ENCODE measurements at regions not wholly inside any gene's neighbourhood (a gene's known extent, or its start where the extent isn't known, plus 50 kb on each side); places are given as distances from the start of the nearest gene placed in this dataset.

DNA sequence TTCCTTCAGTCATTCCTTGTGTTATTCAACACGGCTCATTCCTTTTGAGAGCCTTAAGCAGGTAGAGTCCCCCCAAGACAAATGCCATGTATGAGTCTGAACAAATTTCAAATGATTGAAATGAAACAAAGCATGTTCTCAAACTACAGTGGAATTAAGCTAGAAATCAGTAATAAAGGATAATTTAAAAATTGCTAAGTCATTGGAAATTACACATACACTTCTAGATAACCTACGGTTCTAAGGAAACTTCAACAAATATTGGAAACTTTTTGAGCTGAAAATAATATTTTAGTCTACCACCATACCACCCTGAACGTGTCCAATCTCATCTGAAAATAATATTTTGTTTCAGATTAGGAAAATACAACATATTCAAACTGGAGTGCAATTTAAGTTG, 71.8 kb upstream of the UGP2 start:
- no peaks in the 10 kb centered on the region for H3K4me1 Mint-ChIP-seq
- TF ChIP-seq, protein P1, sequence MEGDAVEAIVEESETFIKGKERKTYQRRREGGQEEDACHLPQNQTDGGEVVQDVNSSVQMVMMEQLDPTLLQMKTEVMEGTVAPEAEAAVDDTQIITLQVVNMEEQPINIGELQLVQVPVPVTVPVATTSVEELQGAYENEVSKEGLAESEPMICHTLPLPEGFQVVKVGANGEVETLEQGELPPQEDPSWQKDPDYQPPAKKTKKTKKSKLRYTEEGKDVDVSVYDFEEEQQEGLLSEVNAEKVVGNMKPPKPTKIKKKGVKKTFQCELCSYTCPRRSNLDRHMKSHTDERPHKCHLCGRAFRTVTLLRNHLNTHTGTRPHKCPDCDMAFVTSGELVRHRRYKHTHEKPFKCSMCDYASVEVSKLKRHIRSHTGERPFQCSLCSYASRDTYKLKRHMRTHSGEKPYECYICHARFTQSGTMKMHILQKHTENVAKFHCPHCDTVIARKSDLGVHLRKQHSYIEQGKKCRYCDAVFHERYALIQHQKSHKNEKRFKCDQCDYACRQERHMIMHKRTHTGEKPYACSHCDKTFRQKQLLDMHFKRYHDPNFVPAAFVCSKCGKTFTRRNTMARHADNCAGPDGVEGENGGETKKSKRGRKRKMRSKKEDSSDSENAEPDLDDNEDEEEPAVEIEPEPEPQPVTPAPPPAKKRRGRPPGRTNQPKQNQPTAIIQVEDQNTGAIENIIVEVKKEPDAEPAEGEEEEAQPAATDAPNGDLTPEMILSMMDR (IDR thresholded peaks at IDR 0.05; ENCODE audit: unreplicated experiment in 3 of 3), result no peak
- H3K27ac Mint-ChIP-seq, result no peak overlapping the region
- no peaks in the 10 kb centered on the region for H3K36me3 Mint-ChIP-seq (ENCODE audit: low read depth)
- peaks cover 6% of the 10 kb centered on the region for H3K9me3 Mint-ChIP-seq
- H3K4me3 Mint-ChIP-seq, result no peak overlapping the region
- no peaks in the 10 kb centered on the region for H3K27me3 Mint-ChIP-seq (ENCODE audit: low read depth)

DNA sequence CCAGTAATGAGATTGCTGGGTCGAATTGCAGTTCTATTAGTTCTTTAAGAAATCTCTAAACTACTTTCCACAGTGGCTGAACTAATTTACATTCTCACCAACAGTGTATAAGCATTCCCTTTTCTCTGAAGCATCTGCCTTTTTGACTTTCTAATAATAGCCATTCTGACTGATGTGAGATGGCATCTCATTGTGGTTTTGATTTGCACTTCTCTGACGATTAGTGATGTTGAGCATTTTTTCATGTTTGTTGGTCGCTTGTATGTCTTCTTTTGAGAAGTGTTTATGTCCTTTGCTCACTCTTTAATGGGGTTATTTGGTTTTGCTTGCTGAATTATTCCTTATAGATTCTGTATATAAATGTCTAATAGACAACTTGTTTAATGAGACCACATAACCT, 69.6 kb upstream of the UGP2 start:
- TF ChIP-seq, protein P1 (IDR thresholded peaks at IDR 0.05; ENCODE audit: unreplicated experiment in 3 of 3), result no peak
- H3K36me3 Mint-ChIP-seq (ENCODE audit: low read depth), result no peaks in the 10 kb centered on the region
- H3K4me1 Mint-ChIP-seq, result no peaks in the 10 kb centered on the region
- no peak overlapping the region for H3K27ac Mint-ChIP-seq
- H3K4me3 Mint-ChIP-seq, result no peak overlapping the region
- no peaks in the 10 kb centered on the region for H3K27me3 Mint-ChIP-seq (ENCODE audit: low read depth)
- peaks cover 3% of the 10 kb centered on the region for H3K9me3 Mint-ChIP-seq

DNA sequence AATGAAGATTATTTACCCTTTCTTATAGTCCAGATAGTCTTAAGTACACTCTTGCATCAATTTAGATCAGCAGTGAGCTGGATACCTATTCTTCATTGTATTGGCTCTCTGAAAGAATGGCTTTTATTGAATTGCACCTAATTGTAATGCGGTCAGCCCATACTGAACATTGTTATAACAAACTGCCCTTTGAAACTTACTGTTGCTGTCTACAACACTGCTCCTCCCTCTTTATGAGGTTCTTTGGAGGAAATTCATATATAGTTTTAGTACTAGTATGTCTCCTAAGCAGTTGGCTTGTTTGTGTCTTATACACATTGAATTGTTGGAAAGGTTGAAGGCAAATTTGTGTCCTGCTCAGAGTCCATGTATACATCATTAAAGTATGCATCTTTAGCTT, 66.5 kb upstream of the UGP2 start:
- H3K27ac Mint-ChIP-seq, result no peak overlapping the region
- H3K4me1 Mint-ChIP-seq, result no peaks in the 10 kb centered on the region
- no peak overlapping the region for H3K4me3 Mint-ChIP-seq
- no peaks in the 10 kb centered on the region for H3K36me3 Mint-ChIP-seq (ENCODE audit: low read depth)
- H3K9me3 Mint-ChIP-seq, result no peaks in the 10 kb centered on the region
- TF ChIP-seq, protein P1 (IDR thresholded peaks at IDR 0.05; ENCODE audit: unreplicated experiment in 3 of 3), result no peak
- H3K27me3 Mint-ChIP-seq (ENCODE audit: low read depth), result no peaks in the 10 kb centered on the region

DNA sequence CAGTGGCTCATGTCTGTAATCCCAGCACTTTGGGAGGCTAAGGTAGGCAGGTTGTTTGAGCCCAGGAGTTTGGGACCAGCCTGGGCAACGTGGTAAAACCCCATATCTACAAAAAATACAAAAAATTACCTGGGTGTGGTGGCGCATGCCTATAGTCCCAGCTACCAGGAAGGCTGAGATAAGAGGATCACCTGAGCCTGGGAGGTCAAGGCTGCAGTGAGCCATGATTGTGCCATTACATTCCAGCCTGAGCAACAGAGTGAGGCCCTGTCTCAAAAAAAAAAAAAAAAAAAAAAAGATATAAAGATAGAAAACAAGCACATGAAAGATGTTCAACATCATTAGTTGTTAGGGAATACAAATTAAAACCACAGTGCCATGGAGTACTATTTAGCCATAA, 65.3 kb upstream of the UGP2 start:
- Mint-ChIP-seq H3K4me3 (no peak overlapping the region), H3K36me3 (ENCODE audit: low read depth) (no peaks in the 10 kb centered on the region), H3K27ac (no peak overlapping the region), H3K27me3 (ENCODE audit: low read depth) (no peaks in the 10 kb centered on the region), H3K4me1 (peaks cover 5% of the 10 kb centered on the region), H3K9me3 (no peaks in the 10 kb centered on the region)
- TF ChIP-seq, protein P1 (IDR thresholded peaks at IDR 0.05; ENCODE audit: unreplicated experiment in 3 of 3), result no peak

DNA sequence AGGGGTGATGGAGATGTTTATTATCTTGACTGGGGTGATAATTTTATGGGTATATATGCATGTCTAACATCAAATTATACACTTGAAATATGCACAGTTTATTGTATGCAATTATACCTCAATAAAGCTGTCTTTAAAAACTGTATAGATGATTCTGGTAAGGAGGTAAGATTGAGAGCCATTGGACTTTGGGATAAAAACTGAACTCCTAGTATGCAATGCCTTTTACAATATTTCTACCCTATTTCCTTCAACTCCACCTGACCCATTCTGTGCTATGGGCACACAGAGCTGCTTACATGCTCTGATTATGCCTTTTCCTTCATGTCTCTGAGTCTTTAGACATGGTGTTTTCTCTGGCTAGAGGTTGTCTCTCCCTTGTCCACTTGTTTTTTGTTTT, 63.9 kb upstream of the UGP2 start:
- no peak overlapping the region for H3K27ac Mint-ChIP-seq
- H3K27me3 Mint-ChIP-seq (ENCODE audit: low read depth), result no peaks in the 10 kb centered on the region
- TF ChIP-seq, protein P1 (IDR thresholded peaks at IDR 0.05; ENCODE audit: unreplicated experiment in 3 of 3), result no peak
- peaks cover 5% of the 10 kb centered on the region for H3K4me1 Mint-ChIP-seq
- no peak overlapping the region for H3K4me3 Mint-ChIP-seq
- H3K9me3 Mint-ChIP-seq, result no peaks in the 10 kb centered on the region
- H3K36me3 Mint-ChIP-seq (ENCODE audit: low read depth), result no peaks in the 10 kb centered on the region

DNA sequence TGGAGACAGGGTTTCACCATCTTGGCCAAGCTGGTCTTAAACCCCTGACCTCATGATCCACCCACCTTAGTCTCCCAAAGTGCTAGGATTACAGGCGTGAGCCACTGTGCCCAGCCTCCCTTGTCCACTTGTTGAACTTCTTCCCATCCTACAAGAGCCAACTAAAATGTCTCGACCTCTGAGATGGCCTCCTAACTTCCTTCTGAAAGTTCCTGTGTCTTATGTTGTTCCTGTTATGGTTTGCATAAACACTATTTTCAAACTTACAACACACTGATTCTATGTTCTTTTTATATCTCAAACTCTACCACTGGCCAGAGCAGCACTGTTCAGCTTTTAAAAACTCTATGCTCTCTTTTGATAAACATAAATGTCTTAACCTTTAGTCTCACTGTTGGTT, 63.3 kb upstream of the UGP2 start:
- TF ChIP-seq, protein P1 (IDR thresholded peaks at IDR 0.05; ENCODE audit: unreplicated experiment in 3 of 3), result no peak

More for the DNA sequence above, 63.3 kb upstream of the UGP2 start:
- H3K27me3 Mint-ChIP-seq (ENCODE audit: low read depth), result no peaks in the 10 kb centered on the region
- H3K9me3 Mint-ChIP-seq, result no peaks in the 10 kb centered on the region
- H3K4me1 Mint-ChIP-seq, result peaks cover 5% of the 10 kb centered on the region
- no peak overlapping the region for H3K27ac Mint-ChIP-seq
- no peaks in the 10 kb centered on the region for H3K36me3 Mint-ChIP-seq (ENCODE audit: low read depth)
- H3K4me3 Mint-ChIP-seq, result no peak overlapping the region

Measured in nephron (organoid).